ENCODE measurements at regions not wholly inside any gene's neighbourhood (a gene's known extent, or its start where the extent isn't known, plus 50 kb on each side); places are given as distances from the start of the nearest gene placed in this dataset.

DNA sequence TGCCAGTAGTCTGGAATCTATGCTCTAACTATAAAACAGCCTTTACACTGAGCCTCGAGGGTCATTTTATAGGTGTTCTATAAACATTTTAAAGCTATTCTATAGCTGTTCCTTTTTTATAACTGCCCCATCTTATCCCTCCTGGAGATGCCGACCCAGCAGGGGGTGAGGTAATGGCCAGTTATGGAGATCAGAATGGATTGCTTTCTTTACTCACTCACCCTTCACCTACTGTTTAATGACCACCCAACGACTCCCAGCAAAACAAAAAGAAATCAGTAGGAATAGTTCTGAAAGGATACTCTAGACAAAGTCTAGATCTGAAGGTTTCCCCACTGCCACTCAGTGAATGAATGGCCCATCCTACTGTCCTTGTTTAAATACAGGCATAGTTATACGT lies 1113.1 kb downstream of the FAT4 start:
- TF ChIP-seq, protein P1, sequence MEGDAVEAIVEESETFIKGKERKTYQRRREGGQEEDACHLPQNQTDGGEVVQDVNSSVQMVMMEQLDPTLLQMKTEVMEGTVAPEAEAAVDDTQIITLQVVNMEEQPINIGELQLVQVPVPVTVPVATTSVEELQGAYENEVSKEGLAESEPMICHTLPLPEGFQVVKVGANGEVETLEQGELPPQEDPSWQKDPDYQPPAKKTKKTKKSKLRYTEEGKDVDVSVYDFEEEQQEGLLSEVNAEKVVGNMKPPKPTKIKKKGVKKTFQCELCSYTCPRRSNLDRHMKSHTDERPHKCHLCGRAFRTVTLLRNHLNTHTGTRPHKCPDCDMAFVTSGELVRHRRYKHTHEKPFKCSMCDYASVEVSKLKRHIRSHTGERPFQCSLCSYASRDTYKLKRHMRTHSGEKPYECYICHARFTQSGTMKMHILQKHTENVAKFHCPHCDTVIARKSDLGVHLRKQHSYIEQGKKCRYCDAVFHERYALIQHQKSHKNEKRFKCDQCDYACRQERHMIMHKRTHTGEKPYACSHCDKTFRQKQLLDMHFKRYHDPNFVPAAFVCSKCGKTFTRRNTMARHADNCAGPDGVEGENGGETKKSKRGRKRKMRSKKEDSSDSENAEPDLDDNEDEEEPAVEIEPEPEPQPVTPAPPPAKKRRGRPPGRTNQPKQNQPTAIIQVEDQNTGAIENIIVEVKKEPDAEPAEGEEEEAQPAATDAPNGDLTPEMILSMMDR (IDR thresholded peaks at IDR 0.05): no peak
- TF ChIP-seq POLR2A (IDR thresholded peaks at IDR 0.05): no peak
